Upper lobe of left lung (tissue), 4 donors: ENCODE measurements at regions not wholly inside any gene's neighbourhood (a gene's known extent, or its start where the extent isn't known, plus 50 kb on each side); places are given as distances from the start of the nearest gene placed in this dataset.

Source experiments
- EP300 ChIP-seq, 4 donors: sonication (generic); formaldehyde crosslinking; IDR thresholded peaks; one replicate each; pipeline ENCODE4 v1.5.1; 2017; ENCODE audit warnings: antibody characterized with exemption in 4 of 4, control low read depth in 2 of 4
- TF ChIP-seq, protein P1 (sequence below), 6 experiments: fragments of 450-650 bp in 4 of 6; fragments of 200-600 bp in 2 of 6; sonication (generic) in 2 of 6; IDR thresholded peaks; one replicate each; pipeline ENCODE4 v1.5.1; 2016 to 2019; ENCODE audit warnings: antibody characterized with exemption in 6 of 6

DNA sequence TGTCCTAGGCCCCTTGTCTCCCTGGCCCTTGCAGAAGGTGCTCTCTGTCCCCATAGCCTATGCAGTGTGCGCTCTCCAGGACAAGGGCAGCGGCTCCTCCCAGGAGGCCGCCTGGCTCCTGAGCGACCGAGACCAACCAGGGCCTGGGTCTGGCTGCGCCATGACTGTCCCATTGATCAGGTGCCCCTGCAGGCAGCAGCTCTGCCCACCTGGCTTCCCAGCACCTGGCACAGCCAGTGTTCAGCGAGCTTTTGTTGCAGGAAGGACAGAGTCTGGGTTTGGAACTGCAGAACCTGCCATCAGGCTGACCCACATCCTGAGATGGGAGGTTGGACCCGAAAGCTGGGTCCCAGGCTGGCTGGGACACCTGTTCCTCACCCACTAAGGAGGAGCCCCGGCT lies 1001.1 kb downstream of the BRD1 start:
- TF ChIP-seq EP300 (IDR thresholded peaks at IDR 0.05): no peak
- TF ChIP-seq, protein P1, sequence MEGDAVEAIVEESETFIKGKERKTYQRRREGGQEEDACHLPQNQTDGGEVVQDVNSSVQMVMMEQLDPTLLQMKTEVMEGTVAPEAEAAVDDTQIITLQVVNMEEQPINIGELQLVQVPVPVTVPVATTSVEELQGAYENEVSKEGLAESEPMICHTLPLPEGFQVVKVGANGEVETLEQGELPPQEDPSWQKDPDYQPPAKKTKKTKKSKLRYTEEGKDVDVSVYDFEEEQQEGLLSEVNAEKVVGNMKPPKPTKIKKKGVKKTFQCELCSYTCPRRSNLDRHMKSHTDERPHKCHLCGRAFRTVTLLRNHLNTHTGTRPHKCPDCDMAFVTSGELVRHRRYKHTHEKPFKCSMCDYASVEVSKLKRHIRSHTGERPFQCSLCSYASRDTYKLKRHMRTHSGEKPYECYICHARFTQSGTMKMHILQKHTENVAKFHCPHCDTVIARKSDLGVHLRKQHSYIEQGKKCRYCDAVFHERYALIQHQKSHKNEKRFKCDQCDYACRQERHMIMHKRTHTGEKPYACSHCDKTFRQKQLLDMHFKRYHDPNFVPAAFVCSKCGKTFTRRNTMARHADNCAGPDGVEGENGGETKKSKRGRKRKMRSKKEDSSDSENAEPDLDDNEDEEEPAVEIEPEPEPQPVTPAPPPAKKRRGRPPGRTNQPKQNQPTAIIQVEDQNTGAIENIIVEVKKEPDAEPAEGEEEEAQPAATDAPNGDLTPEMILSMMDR (IDR thresholded peaks at IDR 0.05): no peak
